Panc1 (cell line): ENCODE measurements at regions not wholly inside any gene's neighbourhood (a gene's known extent, or its start where the extent isn't known, plus 50 kb on each side); places are given as distances from the start of the nearest gene placed in this dataset.
A peak's percentile ranks its signal among the peaks of the same experiment; 100 is the strongest.

Experiments used
- CTCF ChIP-seq: fragments of 450-650 bp; IDR thresholded peaks from 2 replicates; pipeline ENCODE4 v1.5.1; 2017; ENCODE audit warnings: mild to moderate bottlenecking
- POLR2AphosphoS5 ChIP-seq: IDR thresholded peaks from 2 replicates; pipeline ENCODE4 v1.6.1; 2012; ENCODE audit warnings: mild to moderate bottlenecking, low read depth, low read length, moderate library complexity

DNA sequence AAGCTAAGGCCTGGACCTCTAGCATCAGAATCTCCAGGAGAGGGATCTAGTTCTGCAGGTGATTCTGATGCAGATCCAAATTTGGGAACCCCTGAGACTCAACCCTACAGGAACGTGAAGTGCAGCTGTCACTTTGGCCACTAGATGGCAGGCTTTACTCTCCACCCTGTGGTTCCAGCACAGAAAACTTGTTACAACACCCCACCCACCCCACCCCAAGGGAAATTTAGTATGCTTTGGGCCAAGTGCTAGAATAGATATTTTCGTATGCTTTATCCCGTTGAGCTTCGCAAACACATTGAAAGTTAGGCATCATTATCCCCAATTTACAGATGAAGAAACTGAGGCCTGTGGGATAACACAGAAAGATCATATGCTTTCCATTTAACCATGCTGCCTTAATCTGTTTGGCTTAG is 232.0 kb downstream of the B3GLCT start:
- no peak for TF ChIP-seq POLR2AphosphoS5
- TF ChIP-seq CTCF: peak; percentile 83
